ENCODE measurements at regions not wholly inside any gene's neighbourhood (a gene's known extent, or its start where the extent isn't known, plus 50 kb on each side); places are given as distances from the start of the nearest gene placed in this dataset.

DNA sequence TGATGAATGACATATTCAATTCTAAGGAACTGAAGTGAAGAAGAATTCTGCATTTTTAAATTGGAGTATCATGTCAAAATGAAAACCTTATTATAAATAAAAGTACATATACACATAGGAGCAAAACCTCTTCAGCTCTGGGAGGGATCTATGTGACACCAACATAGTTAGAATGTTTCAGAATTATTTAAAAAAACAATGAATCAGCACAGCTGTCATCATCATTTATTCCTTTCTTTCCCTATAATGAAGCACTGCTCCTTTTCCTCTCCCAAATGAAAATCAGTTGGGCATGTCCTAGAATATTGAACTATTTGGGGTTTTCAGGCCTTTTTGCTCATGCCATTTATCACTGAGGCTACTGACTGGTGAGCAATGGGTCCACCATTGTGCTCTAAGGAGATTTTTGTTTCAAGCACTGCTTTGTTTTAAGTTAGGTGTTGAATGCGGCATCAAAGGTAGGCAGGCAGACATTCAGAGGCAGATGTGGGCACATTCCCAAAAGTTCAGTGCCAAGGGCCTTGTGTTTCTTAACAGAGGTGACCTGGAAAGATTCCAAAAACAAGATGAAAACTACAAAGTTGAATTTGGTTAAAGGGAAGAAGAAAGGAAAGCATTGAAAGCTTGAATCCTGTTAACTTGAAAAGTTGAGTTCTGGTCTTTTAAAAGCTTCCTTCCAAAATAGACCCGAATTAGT, 126.4 kb upstream of the ADAMTSL1 start:
- DNase-seq (ENCODE audit: low read depth in 3 of 3): no peak

DNA sequence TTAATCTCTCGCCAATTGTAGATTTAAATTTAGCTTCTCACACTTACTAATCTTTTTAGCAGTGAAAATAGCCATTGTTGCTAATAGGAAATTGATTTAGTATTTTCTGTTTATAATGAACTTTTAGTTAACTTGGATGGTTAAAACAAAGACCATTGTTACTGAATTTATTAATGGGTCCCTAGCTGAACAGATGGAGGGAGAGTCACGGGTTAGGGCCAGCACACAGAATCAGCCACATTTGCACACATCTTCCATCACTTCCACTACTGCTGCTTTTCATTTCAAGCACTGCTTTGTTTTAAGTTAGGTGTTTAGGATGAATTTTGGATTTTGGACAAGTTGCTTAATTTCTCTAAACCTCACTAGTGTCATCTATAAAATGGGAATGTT, 125.9 kb upstream of the ADAMTSL1 start:
- no peak for DNase-seq (ENCODE audit: low read depth in 3 of 3)

DNA sequence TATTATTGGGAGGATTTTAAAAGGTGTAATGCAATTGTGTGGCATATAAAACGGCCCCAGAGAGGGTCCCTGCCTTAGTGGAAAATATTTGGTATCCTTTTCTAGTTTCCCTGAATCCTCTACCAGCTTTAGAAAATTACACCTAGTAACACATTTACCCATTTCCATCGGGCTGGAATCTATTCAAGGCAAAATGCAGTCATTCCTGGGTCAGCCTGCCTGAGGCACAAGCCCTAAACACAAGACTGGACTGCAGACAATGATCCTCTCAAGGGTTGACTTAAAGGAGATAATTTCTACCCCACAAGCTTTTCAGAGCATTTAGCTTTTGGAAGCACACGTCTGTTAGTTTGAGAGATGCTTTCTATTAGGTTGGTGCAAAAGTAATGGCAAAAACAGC, 124.4 kb upstream of the ADAMTSL1 start:
- no peak for DNase-seq (ENCODE audit: low read depth in 3 of 3)

DNA sequence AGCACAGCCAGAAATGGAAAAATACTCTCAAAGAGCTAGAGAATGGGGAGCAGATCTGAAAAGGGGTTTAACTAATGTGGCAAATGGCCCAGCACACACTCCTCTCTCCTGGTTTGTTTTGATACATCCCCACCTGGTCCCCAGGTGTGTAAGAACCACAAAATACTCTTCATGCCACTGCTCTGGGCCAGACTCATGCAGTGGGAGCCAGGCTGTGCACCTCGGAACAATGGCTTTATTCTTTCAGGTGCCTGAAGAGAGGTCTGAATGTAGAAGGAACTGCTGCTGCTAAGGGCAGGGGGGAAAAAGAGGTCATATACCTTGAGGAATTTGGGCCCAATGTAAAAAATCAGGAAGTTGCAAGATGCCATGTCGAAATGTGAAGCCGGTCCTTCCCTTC, 123.9 kb upstream of the ADAMTSL1 start:
- DNase-seq (ENCODE audit: low read depth in 3 of 3): no peak

DNA sequence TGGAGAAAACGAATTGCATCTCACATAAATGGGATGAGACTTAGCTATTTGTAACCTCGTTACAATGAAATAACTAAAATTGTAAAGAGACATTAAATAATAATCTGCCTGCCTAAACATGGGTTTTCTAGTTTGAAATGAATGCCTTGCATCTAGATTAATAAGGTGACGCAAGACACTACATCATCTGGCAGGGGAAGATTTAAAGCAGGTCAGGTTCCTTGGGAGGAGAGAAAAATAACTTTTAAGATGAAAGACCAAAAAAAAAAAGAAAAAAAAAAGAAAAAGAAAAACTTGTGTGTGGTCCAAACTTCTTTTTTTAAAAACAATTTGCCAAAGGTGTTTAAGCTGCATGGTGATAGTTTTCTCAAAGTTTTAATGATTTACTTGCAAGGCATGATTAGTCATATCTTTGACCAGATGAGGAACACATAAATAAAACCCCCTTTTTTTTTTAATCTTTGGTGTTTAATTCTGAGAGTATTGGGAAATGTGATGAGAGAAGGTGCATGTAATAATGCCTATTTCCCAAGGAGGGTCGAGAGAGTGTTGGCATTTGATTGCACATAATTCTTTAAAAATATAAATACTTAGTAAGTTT, 122.9 kb upstream of the ADAMTSL1 start:
- DNase-seq (ENCODE audit: low read depth in 3 of 3): no peak

DNA sequence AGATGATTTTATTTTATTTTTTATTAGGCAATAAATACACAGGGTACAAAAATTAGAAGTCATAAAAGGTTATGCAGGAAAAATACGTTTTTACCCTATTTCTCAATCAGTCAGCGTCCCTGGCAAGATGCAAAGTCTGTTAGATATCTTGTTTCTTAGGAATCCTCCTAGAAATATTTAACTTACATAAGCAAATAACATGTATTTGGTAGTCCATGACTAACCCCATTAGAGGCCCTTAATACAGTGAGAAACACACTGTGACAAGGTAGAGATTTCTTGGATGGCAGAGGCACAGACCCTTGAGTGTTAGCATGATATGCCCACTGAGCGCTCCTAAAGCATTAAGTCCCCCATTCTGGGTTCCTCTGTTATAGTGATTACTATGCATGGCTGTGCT, 121.2 kb upstream of the ADAMTSL1 start:
- no peak for DNase-seq (ENCODE audit: low read depth in 3 of 3)

DNA sequence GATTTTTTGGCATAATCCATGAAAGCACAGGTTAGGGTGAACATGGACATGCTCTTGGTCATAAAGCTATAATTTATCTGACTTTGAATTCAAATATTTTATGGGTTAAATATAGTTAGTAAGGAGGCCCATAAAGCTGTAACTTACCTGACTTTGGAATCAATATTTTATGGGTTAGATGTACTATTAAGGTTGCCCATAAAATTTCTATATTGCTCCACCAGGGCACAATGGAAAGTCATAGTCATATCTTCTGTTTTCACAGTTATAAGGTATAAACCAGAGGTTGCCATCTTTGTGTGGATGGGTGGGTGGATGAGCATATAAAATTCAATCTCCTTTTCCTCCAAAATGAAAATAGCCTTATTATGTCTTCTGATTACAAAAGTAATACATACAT, 120.5 kb upstream of the ADAMTSL1 start:
- DNase-seq (ENCODE audit: low read depth in 3 of 3): no peak

DNA sequence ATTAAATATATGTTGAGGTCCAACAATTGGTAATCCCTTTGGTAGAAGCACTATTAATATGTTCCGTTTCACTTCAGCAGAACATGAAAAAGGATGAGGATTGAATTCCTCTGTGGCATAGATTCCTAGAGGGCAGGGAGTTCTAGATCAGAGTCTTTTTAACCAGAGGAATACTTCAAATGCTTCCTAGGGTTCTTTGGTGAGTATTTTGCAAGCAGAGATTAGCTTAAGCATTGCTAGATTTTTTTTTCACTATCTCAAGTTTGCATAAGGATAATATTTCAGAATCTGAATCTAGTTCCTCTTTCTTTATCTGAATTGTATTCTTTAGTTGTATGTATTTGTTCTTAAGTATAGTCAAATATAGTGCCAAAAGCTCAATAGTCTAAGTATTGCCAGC, 116.6 kb upstream of the ADAMTSL1 start:
- no peak for DNase-seq (ENCODE audit: low read depth in 3 of 3)

DNA sequence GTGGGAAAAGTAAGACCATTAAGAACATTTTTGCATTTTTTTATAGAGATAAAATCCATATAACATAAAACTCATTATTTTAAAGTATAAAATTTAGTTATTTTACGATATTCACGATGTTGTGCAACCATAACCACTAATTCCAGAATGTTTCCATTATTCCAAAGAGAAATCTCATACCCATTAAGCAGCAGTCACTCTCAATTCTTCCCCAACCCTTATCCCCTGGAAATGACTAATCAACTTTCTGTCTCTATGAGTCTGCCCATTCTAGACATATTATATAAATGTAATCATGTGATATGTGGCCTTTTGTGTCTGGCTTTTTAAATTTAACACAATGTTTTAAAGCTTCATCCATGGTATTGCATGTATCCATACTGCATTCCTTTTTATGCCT, 115.6 kb upstream of the ADAMTSL1 start:
- DNase-seq (ENCODE audit: low read depth in 3 of 3): no peak

DNA sequence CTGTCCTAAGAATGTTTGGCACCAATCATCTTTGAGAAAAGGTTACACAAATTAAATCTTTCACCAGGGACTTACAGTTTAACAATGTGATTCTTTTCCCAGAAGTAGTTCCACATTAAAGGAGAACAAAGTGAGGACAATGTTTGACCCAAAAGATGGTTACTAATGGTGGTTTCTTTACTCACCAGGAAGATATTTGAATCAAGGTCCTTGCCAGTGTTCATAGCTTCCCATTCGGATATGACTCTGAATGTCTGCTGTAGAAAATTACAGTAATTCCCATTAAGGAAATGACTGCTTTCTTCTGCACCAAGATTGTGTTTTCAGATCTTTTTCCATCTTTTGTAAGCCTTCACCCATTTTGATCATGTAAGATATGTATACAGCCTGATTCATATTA, 114.6 kb upstream of the ADAMTSL1 start:
- DNase-seq (ENCODE audit: low read depth in 3 of 3): no peak

DNA sequence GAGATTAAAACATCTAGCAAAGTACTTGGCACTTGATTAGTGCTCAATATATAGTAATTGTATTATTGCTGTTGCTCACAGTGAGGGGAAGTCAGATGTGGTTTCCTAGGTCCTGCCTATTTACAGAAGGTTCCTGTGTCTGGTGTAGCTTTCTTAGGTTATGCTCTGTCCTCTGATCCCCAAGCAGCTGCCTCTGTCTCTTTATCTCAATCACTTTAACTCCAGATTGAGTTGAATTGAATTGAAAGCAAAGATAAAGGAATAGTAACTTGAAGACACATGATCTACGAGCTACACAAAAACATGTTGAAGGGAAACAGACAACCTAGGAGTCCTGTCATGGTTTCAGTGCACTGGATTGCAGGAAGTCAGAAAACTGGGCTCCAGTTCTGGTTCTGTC, 113.9 kb upstream of the ADAMTSL1 start:
- no peak for DNase-seq (ENCODE audit: low read depth in 3 of 3)

DNA sequence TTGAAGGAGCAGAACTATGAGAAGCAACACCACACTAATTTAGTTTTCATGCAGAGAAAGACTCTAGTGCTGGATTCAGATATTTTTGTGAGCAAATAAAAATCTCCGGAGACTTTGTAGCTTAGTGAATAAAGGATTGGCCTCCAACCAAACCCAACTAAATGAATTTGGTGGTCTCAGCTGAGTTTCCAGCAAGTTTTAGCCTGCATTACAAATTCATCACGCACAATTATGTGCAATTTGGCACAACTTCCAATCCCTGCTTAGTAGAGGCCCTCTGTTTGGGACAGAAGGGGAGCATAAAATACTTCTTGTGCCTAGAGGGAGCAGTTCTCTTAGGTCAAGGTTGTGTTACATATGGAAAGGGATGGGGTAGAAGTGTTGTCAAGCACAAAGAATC, 112.3 kb upstream of the ADAMTSL1 start:
- no peak for DNase-seq (ENCODE audit: low read depth in 3 of 3)

DNA sequence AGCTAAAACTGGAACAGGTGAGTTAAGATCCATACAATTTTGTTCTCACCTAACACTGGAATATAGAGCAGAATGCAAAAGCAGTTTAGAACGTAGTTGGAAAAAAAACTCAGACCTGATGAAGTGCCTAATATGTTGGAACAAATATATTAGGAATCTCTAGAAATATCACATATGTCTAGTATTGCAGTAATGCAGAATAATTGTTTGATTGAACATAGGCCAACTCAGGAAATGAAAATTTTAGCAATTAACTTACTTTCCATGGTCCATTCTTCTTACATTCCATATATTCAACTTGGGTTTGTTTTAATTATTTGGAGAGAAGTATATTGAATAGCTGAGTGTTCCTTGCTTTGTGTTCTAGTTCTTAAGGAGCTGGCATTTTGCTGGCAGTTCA, 111.8 kb upstream of the ADAMTSL1 start:
- DNase-seq (ENCODE audit: low read depth in 3 of 3): no peak

DNA sequence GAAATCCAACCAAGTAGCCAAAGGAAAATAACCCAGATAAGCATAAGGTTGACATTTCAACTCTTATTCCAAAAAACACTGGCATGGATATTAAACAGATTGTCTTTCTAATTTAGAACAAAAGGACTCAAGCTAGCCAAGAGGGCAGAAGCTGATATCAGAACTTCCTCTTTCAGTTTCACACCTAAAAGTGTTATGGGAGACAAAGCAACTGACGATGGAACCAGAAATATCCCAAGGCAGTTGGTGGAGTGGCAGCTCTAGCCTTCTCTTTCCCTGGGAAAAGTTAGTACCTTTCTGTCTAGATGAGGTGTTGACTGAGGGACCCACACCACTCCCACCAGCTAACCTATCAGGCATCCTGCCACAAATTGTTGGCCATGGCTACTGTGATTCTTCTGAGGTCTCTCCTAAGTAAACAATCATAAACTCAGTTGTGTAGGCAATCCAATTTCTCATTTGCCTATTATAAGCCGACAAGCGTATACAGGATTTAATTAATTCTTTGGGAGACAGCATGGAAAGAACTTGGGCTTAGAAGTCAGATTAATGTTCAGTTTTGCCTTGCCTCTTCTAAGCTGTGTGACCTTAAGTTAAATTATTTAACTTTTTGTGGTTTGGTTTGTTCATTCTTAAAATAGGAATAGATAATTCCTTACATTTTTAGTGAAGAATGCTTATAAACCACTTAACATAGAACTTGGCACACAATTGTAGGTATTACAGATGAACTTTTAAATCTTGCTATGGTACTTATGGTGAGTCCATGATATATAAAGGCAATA, 110.9 kb upstream of the ADAMTSL1 start:
- DNase-seq (ENCODE audit: low read depth in 3 of 3): no peak

DNA sequence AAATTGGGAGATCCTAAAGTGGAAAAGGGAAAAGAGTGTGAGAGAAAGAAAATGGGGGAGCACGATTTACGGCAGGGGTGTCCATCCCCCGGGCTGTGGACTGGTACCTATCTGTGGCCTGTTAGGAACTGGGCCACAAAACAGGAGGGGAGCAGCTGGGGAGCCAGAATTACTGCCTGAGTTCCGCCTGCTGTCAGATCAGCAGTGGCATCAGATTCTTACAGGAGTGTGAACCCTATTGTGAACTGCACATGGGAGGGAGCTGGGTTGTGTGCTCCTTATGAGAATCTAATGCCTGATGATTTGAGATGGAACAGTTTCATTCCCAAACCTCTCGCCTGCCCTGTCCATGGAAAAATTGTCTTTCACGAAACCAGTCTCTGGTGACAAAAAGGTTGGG, 108.3 kb upstream of the ADAMTSL1 start:
- no peak for DNase-seq (ENCODE audit: low read depth in 3 of 3)

DNA sequence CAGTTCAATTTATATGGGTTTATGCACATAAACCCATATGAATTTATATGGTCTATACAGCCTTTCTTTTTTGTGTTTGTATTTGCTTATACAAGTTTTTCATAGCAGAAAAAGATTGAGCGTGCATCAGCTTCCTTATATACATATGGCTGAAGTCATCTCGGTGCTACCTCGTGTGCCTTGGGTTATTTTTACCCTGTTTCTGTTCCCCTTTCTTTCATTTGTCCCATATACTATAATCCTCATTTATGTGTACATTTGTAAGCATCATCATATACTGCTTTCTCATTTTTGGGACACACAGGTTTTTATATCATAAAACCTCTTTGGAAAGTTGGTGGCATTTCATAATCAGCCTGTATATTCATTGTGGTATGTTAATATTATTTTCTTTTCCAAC, 107.8 kb upstream of the ADAMTSL1 start:
- DNase-seq (ENCODE audit: low read depth in 3 of 3): no peak

DNA sequence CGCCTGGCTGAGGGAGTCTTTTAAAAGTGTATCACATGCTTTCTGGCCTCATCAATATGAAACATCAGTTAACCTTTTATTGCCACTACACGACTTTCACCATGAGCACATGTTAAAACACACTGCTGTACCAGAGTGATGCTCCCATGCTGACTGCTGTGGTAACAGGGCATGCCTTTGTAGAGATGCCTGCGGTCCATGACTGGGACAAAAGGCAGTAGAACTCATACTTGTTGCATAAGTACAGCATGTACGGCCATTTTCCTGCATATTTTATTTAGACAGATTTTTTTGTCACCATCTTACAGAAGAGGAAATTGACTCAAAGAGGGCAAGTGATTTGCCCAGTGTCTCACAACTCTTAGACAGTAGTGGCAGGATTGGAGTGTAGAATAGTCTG, 105.7 kb upstream of the ADAMTSL1 start:
- DNase-seq (ENCODE audit: low read depth in 3 of 3): no peak

DNA sequence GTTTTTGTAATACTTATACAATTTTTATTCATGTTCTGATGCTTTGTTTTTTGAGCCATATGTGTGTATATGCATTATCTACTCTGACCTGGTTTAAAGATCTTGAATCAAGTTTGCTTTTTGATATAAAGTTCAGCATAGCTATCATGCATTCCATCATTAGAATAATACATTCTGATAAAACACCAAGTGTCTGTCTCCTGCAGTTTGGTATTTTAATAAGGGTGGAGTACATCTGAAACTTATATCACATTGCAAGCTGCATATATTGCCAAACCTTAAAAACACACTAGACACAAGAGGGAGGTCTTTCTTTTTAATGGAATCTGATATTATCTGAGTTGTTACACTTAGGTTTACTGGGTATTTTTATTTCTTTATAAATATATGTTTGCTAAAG, 102.8 kb upstream of the ADAMTSL1 start:
- DNase-seq (ENCODE audit: low read depth in 3 of 3): no peak

DNA sequence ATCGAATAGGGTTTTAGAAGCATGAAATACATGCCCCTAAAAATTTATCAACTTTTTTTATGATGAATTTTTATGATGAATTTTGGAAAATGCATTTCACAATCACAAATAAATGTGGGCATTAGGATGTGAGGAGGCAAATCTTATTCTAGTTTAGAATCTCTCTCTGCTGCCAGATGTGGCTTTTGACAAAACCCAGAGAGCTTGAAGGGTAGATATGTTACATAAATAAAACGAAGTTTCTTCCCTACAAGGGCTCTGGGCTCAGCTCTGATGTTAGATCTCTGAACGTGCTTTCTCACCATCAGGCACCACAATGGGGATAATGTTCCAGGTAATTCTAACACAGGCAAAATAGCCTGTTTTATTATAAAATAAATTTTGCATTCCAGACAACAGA, 102.3 kb upstream of the ADAMTSL1 start:
- DNase-seq (ENCODE audit: low read depth in 3 of 3): no peak

DNA sequence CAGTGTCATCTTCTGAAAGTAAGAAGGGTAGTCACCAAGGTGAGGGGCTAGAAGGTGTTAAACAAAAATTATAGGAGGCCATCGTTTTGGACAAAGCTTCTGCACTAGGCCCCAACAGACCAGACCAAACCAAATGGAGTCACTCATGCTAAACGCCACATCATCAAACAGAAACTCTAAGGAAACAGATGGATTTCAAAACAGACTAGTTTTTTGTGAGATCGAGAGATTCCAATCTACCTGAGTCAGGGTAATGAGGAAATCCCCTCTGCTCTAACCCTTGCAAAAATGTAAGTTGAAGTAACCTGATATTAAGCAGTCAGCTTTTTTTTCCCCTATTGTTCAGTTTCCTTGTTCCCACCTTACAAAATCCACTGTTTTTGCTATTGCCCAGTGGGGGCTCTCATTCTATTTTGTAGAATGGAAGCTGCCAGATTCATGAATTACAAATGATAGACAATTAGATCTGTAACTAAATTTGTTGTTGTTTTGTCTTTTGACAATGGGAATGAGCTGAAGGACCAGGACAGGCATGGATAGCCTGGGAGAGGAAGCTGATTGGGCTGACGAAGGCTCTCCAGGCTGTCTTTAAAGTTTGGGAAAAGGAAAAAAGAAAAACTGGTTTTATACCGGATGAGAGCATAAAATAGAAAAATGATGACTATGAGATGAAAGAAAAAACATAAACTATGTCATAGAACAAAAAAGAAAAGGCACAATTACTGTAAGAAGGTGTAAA, 94.7 kb upstream of the ADAMTSL1 start:
- DNase-seq (ENCODE audit: low read depth in 3 of 3): no peak

DNA sequence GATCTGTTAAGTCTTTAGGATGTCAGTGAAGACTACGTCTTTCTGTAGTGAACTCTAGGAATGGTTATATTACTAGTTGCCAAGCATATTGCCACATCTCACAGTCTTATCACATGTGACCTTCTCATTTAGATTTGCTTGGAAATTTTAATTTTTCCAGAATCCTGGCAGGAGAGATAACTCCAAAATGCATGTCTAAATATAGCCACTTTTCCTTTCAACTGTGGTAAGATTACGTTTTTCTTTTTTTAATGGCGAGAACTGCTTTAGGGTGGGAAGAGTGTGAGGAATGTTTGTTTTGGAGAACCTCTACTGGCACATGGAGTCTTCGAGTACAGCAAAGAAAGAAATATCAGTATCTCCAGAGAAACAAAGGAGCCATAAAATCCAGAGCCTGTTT, 91.7 kb upstream of the ADAMTSL1 start:
- DNase-seq (ENCODE audit: low read depth in 3 of 3): no peak

DNA sequence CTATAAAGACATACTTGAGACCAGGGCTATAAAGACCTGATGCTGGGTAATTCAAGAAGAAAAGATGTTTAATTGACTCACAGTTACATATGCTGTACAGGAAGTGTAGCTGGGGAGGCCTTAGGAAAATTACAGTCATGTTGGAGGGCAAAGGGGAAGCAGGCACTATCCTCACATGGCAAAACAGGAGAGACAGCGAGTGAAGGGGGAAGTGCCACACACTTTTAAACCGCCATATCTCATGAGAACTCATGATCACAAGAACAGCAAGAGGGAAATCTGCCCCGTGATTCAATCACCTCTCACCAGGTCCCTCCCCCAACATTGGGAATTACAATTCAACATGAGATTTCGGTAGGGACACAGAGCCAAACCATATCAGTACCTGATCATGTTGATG, 89.9 kb upstream of the ADAMTSL1 start:
- DNase-seq (ENCODE audit: low read depth in 3 of 3): no peak

Measured in stimulated activated CD4-positive, alpha-beta T cell treated with anti-CD3 and anti-CD28 coated beads, TNF-alpha, amount 100 ng/mL, for 24 hours (primary cell).